Hepatocyte (in vitro differentiated cells): ENCODE measurements at regions not wholly inside any gene's neighbourhood (a gene's known extent, or its start where the extent isn't known, plus 50 kb on each side); places are given as distances from the start of the nearest gene placed in this dataset.

Experiments
- EZH2 ChIP-seq: fragments of 200-600 bp; sonication (generic); IDR thresholded peaks from 2 replicates; pipeline ENCODE4 v1.6.1; 2016; ENCODE audit warnings: antibody characterized with exemption, mild to moderate bottlenecking, borderline replicate concordance
- EZH2phosphoT487 ChIP-seq: fragments of 200-600 bp; sonication (generic); IDR thresholded peaks from one replicate; pipeline ENCODE4 v1.6.1; 2018; ENCODE audit warnings: antibody characterized with exemption, mild to moderate bottlenecking, low read depth, moderate library complexity; ENCODE audit not compliant: unreplicated experiment, severe bottlenecking
- TF ChIP-seq, protein P1 (sequence below): fragments of 200-600 bp; sonication (generic); IDR thresholded peaks from 2 replicates; pipeline ENCODE4 v1.5.1; 2016; ENCODE audit warnings: antibody characterized with exemption, mild to moderate bottlenecking; ENCODE audit not compliant: poor library complexity

DNA sequence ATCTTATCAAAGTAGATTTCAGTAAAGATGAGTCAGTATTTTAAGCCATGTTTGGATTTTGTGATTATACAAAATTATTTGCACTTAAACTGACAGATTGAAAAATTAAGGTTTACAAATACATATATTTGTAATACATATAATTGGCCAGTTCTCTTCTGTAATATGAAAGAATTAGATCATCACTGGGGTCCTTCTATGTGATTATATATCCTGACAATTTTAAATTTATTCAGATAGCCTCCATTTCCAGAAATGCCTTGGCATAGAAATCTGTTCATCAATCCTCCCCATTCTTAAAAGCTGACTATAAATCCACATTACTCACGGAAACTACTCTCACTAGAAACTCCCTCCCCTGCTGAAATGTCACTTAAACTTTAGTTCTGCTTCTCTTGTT, 280.4 kb upstream of the ANXA10 start:
- TF ChIP-seq, protein P1, sequence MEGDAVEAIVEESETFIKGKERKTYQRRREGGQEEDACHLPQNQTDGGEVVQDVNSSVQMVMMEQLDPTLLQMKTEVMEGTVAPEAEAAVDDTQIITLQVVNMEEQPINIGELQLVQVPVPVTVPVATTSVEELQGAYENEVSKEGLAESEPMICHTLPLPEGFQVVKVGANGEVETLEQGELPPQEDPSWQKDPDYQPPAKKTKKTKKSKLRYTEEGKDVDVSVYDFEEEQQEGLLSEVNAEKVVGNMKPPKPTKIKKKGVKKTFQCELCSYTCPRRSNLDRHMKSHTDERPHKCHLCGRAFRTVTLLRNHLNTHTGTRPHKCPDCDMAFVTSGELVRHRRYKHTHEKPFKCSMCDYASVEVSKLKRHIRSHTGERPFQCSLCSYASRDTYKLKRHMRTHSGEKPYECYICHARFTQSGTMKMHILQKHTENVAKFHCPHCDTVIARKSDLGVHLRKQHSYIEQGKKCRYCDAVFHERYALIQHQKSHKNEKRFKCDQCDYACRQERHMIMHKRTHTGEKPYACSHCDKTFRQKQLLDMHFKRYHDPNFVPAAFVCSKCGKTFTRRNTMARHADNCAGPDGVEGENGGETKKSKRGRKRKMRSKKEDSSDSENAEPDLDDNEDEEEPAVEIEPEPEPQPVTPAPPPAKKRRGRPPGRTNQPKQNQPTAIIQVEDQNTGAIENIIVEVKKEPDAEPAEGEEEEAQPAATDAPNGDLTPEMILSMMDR: no peak
- TF ChIP-seq EZH2 (no peak), EZH2phosphoT487 (no peak)
